Heart left ventricle (tissue), 16 donors: ENCODE measurements at regions not wholly inside any gene's neighbourhood (a gene's known extent, or its start where the extent isn't known, plus 50 kb on each side); places are given as distances from the start of the nearest gene placed in this dataset.

ENCODE experiments used
- ATAC-seq, 4 donors: fragments of 200-7000 bp; cut with Tn5 transposase; one replicate each; pipeline ENCODE4 v1.9.1; 2020 to 2022; ENCODE audit warnings: moderate library complexity in 4 of 4, mild to moderate bottlenecking in 3 of 4, moderate number of reproducible peaks in 1 of 4
- DNase-seq, 5 donors: peaks; one replicate each; pipeline ENCODE4 v3.0.0-alpha.2; 2020
- H3K27ac ChIP-seq, 12 donors: fragments of 200-600 bp; sonication (generic) in 4 of 12; one replicate each; pipeline versions ENCODE4 v1.5.0 to v1.8.0; 2016 to 2022; ENCODE audit warnings: mild to moderate bottlenecking in 2 of 12
- H3K27me3 ChIP-seq, 9 donors: fragments of 200-600 bp; sonication (generic) in 2 of 9; one replicate each; pipeline versions ENCODE4 v1.5.1 to v1.8.0; 2016 to 2022; ENCODE audit warnings: mild to moderate bottlenecking in 3 of 9
- H3K36me3 ChIP-seq, 9 donors: fragments of 200-600 bp; sonication (generic) in 2 of 9; one replicate each; pipeline versions ENCODE4 v1.5.0 to v1.8.0; 2018 to 2022; ENCODE audit warnings: mild to moderate bottlenecking in 2 of 9
- H3K4me1 ChIP-seq, 12 donors: fragments of 200-600 bp; sonication (generic) in 4 of 12; one replicate each; pipeline versions ENCODE4 v1.5.0 to v1.8.0; 2016 to 2022; ENCODE audit warnings: mild to moderate bottlenecking in 3 of 12
- H3K4me3 ChIP-seq, 12 donors: fragments of 200-600 bp; sonication (generic) in 4 of 12; one replicate each; pipeline versions ENCODE4 v1.5.0 to v1.8.0; 2017 to 2022; ENCODE audit warnings: mild to moderate bottlenecking in 9 of 12, moderate library complexity in 4 of 12
- H3K9me3 ChIP-seq, 12 donors: fragments of 200-600 bp; sonication (generic) in 4 of 12; one replicate each; pipeline versions ENCODE4 v1.5.0 to v1.8.0; 2016 to 2022; ENCODE audit warnings: mild to moderate bottlenecking in 1 of 12
- CTCF ChIP-seq, 12 donors: fragments of 200-600 bp; sonication (generic) in 4 of 12; IDR thresholded peaks; one replicate each; pipeline versions ENCODE4 v1.5.0 to v1.8.0; 2018 to 2022; ENCODE audit warnings: antibody characterized with exemption in 12 of 12, mild to moderate bottlenecking in 5 of 12
- POLR2A ChIP-seq, 2 donors: fragments of 450-650 bp; IDR thresholded peaks; one replicate each; pipeline ENCODE4 v1.6.1; 2017; ENCODE audit warnings: antibody characterized with exemption in 2 of 2, mild to moderate bottlenecking in 2 of 2, moderate library complexity in 2 of 2
- WGBS, 4 donors: extraction: QIAGEN DNeasy Blood & Tissue Kit in 2 of 4; methylation state at CpG; one replicate each; pipeline versions ENCODE4 v1.1.5 to v1.1.7; 2013 to 2018; 5-methylcytosine and 5-hydroxymethylcytosine counted together
- intact Hi-C, 10 donors: fragments of 100-400 bp; cut with DNase I; formaldehyde crosslinking; loops; one replicate each; pipeline versions ENCODE4 v1.11.1 to v1.14.2; 2022
- donor health status: ischemic (EF 13 %, LVEDD 7.1; RV severe dilation, severe dysfunction).
- donor health status: healthy with polysubstance abuse.
- donor health status: DM: no; HTN: yes; CAD: no.
- donor health status: DM: no; HTN: no; CAD: no.
- donor health status: ischemic (EF 25% LVEDD 6.9; RV normal size, moderate dysfunction).
- donor health status: ischemic (EF 25% LVEDD 5.7; RV mildly dilated, moderate dysfunction).
- donor health status: healthy.
- donor health status: DM: yes; HTN: yes; CAD: no.
- donor health status: ischemic (EF 35%, LVEDD 5.7; RV mildly dilated, moderate dysfunction).
- donor health status: nonischemic (EF 11% LVEDD 7.7; RV severe dilation, severe dysfunction).
- donor health status: DM: yes; HTN: yes; CAD: no.
- donor health status: PGD.
- donor health status: ischemic (EF 29% LVEDD 5.4; RV normal size, mild dysfunction).
- donor health status: nonischemic (EF 23%, LVEDD 6.1; RV moderate dilation, normal function).

GRCh38 chr5:118698774-118699173, 289.6 kb downstream of the DTWD2 start:
- H3K4me1 ChIP-seq, result no peaks in the 10 kb centered on the region
- 24 to 53% (median 36%) methylated on average over 2 of the region's 2 CpGs for WGBS, 4 donors
- no peaks in the 10 kb centered on the region for H3K36me3 ChIP-seq
- no peak overlapping the region for H3K27ac ChIP-seq
- TF ChIP-seq CTCF (IDR thresholded peaks at IDR 0.05), result no peak
- no peak for TF ChIP-seq POLR2A (IDR thresholded peaks at IDR 0.05)
- DNase-seq (no peak), ATAC-seq (no peak)
- peaks cover 0 to 15% (median 5%) of the 10 kb centered on the region in 12 donors for H3K9me3 ChIP-seq
- no peak overlapping the region for H3K4me3 ChIP-seq
- H3K27me3 ChIP-seq, result no peaks in the 10 kb centered on the region
- intact Hi-C loops, result no loop called here

- ATAC-seq (no peak), DNase-seq (no peak)
- intact Hi-C loops, result no loop called here
- Histone ChIP-seq H3K27me3 (no peaks in the 10 kb centered on the region), H3K27ac (no peak overlapping the region), H3K4me1 (peaks cover 0 to 4% (median 0%) of the 10 kb centered on the region in 12 donors), H3K4me3 (no peak overlapping the region), H3K9me3 (no peaks in the 10 kb centered on the region), H3K36me3 (no peaks in the 10 kb centered on the region)
- TF ChIP-seq POLR2A (IDR thresholded peaks at IDR 0.05) (no peak), CTCF (IDR thresholded peaks at IDR 0.05) (no peak)
- WGBS, 4 donors, result 72 to 82% (median 78%) methylated on average over 2 of the region's 2 CpGs
Observed at GRCh38 chr5:118696076-118696475, 292.3 kb downstream of the DTWD2 start.

- DNase-seq (peak in 1 of 5 donors; percentile 24), ATAC-seq (peak in 3 of 4 donors; percentile 60 to 68 (median 65))
- Histone ChIP-seq H3K27ac (no peak overlapping the region), H3K4me3 (no peak overlapping the region), H3K27me3 (no peaks in the 10 kb centered on the region), H3K4me1 (peaks cover 0 to 4% (median 0%) of the 10 kb centered on the region in 12 donors), H3K36me3 (no peaks in the 10 kb centered on the region), H3K9me3 (no peaks in the 10 kb centered on the region)
- TF ChIP-seq POLR2A (IDR thresholded peaks at IDR 0.05) (no peak), CTCF (IDR thresholded peaks at IDR 0.05) (no peak)
- 30 to 41% (median 39%) methylated on average over 4 of the region's 4 CpGs for WGBS, 4 donors
- intact Hi-C loops, result no loop called here
Observed at GRCh38 chr5:118692811-118693342, 295.5 kb downstream of the DTWD2 start.

GRCh38 chr5:118687661-118688621, 300.4 kb downstream of the DTWD2 start:
- no peaks in the 10 kb centered on the region for H3K9me3 ChIP-seq
- H3K36me3 ChIP-seq, result no peaks in the 10 kb centered on the region
- H3K4me3 ChIP-seq, result no peak overlapping the region
- TF ChIP-seq CTCF (IDR thresholded peaks at IDR 0.05), result no peak
- peaks cover 0 to 4% (median 0%) of the 10 kb centered on the region in 12 donors for H3K4me1 ChIP-seq
- no peaks in the 10 kb centered on the region for H3K27me3 ChIP-seq
- WGBS, 4 donors, result 63 to 71% (median 70%) methylated on average over 5 of the region's 5 CpGs
- DNase-seq (no peak), ATAC-seq (no peak)
- H3K27ac ChIP-seq, result no peak overlapping the region
- intact Hi-C loops, result no loop called here
